ENCODE measurements at regions not wholly inside any gene's neighbourhood (a gene's known extent, or its start where the extent isn't known, plus 50 kb on each side); places are given as distances from the start of the nearest gene placed in this dataset.
A peak's percentile ranks its signal among the peaks of the same experiment; 100 is the strongest.

- no peak overlapping the region for H3K4me3 ChIP-seq (ENCODE audit: low read length)
- TF ChIP-seq, protein P1, sequence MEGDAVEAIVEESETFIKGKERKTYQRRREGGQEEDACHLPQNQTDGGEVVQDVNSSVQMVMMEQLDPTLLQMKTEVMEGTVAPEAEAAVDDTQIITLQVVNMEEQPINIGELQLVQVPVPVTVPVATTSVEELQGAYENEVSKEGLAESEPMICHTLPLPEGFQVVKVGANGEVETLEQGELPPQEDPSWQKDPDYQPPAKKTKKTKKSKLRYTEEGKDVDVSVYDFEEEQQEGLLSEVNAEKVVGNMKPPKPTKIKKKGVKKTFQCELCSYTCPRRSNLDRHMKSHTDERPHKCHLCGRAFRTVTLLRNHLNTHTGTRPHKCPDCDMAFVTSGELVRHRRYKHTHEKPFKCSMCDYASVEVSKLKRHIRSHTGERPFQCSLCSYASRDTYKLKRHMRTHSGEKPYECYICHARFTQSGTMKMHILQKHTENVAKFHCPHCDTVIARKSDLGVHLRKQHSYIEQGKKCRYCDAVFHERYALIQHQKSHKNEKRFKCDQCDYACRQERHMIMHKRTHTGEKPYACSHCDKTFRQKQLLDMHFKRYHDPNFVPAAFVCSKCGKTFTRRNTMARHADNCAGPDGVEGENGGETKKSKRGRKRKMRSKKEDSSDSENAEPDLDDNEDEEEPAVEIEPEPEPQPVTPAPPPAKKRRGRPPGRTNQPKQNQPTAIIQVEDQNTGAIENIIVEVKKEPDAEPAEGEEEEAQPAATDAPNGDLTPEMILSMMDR (IDR thresholded peaks at IDR 0.05; ENCODE audit: insufficient read depth, low read depth, low read length, missing control alignments): no peak
- no peak for DNase-seq (ENCODE audit: low read depth)
Measured at GRCh38 chr9:82148426-82148810, 159.8 kb downstream of the SPATA31D1 start.

GRCh38 chr9:82148901-82149461, 160.4 kb downstream of the SPATA31D1 start:
- no peak for DNase-seq (ENCODE audit: low read depth)
- TF ChIP-seq, protein P1 (IDR thresholded peaks at IDR 0.05; ENCODE audit: insufficient read depth, low read depth, low read length, missing control alignments): no peak
- no peak overlapping the region for H3K4me3 ChIP-seq (ENCODE audit: low read length)

DNA sequence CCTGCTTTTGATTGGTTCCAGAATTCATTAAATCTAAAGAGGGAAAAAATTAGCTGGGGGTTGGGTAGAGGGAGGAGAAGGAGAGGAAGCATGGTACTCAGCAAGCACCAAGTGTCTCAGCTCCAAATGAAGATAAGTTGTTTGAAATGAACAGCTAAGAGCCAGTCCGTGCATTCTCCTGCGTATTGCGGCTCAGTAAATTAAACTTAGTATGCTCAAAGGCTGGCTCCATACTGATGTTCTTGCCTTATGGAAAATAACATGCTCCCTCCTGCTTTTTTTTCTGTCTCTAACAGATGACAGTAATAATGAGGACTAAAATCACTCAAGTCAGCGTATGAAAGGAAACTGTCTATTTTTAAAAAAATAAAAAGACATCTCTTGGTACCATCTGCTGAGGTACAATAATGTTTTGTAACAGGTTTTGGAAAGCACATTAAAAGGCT, 161.0 kb downstream of the SPATA31D1 start:
- DNase-seq (ENCODE audit: low read depth): no peak
- TF ChIP-seq, protein P1 (IDR thresholded peaks at IDR 0.05; ENCODE audit: insufficient read depth, low read depth, low read length, missing control alignments): no peak
- no peak overlapping the region for H3K4me3 ChIP-seq (ENCODE audit: low read length)

DNA sequence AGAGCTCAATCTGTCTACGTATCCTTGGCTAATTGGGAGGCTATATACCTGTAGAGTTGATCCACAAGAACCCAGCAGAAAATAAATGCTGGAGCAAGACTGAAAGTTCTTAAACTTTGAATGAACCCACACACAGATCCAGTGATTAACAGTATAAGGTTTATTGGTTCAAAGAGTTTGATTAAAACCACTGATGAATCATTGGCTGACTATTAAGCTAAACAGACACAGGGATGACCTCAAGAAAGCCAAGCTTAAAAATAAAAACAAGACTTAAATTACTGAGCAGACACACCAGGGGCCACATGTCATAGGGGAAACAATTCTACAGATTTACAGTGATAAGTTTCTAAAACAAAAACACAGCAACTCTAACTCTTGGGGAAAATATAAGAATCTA, 163.6 kb downstream of the SPATA31D1 start:
- no peak overlapping the region for H3K4me3 ChIP-seq (ENCODE audit: low read length)
- DNase-seq (ENCODE audit: low read depth): peak; percentile 56
- TF ChIP-seq, protein P1 (IDR thresholded peaks at IDR 0.05; ENCODE audit: insufficient read depth, low read depth, low read length, missing control alignments): no peak

DNA sequence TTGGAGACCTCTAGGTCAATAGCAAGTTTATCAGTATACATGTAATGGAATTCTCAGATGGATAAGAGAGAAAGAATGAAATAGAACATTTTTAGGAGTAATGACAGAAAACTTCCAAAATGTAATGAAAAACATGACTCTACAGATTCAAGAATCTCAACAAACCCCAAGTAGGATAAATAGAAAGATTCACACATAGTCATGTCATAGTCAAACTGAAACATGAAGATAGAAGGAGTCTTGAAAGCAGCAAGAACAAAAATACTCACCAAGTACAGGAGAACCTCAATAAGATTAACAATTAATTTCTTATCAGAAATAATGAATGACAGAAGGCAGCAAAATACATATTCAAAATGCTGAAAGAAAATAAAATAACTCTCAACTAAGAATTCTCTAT, 164.5 kb downstream of the SPATA31D1 start:
- no peak overlapping the region for H3K4me3 ChIP-seq (ENCODE audit: low read length)
- DNase-seq (ENCODE audit: low read depth): no peak
- TF ChIP-seq, protein P1 (IDR thresholded peaks at IDR 0.05; ENCODE audit: insufficient read depth, low read depth, low read length, missing control alignments): no peak

GRCh38 chr9:82154573-82154972, 166.0 kb downstream of the SPATA31D1 start:
- H3K4me3 ChIP-seq (ENCODE audit: low read length): no peak overlapping the region
- DNase-seq (ENCODE audit: low read depth): no peak
- TF ChIP-seq, protein P1 (IDR thresholded peaks at IDR 0.05; ENCODE audit: insufficient read depth, low read depth, low read length, missing control alignments): no peak

GRCh38 chr9:82161876-82162275, 173.3 kb downstream of the SPATA31D1 start:
- TF ChIP-seq, protein P1 (IDR thresholded peaks at IDR 0.05; ENCODE audit: insufficient read depth, low read depth, low read length, missing control alignments): no peak
- DNase-seq (ENCODE audit: low read depth): no peak
- H3K4me3 ChIP-seq (ENCODE audit: low read length): no peak overlapping the region

All from epithelial cell of esophagus (primary cell).